ENCODE measurements at regions not wholly inside any gene's neighbourhood (a gene's known extent, or its start where the extent isn't known, plus 50 kb on each side); places are given as distances from the start of the nearest gene placed in this dataset.

GRCh38 chr15:25176616-25176923 lies 221.8 kb downstream of the SNRPN start (continued):
- TF ChIP-seq, protein P1, sequence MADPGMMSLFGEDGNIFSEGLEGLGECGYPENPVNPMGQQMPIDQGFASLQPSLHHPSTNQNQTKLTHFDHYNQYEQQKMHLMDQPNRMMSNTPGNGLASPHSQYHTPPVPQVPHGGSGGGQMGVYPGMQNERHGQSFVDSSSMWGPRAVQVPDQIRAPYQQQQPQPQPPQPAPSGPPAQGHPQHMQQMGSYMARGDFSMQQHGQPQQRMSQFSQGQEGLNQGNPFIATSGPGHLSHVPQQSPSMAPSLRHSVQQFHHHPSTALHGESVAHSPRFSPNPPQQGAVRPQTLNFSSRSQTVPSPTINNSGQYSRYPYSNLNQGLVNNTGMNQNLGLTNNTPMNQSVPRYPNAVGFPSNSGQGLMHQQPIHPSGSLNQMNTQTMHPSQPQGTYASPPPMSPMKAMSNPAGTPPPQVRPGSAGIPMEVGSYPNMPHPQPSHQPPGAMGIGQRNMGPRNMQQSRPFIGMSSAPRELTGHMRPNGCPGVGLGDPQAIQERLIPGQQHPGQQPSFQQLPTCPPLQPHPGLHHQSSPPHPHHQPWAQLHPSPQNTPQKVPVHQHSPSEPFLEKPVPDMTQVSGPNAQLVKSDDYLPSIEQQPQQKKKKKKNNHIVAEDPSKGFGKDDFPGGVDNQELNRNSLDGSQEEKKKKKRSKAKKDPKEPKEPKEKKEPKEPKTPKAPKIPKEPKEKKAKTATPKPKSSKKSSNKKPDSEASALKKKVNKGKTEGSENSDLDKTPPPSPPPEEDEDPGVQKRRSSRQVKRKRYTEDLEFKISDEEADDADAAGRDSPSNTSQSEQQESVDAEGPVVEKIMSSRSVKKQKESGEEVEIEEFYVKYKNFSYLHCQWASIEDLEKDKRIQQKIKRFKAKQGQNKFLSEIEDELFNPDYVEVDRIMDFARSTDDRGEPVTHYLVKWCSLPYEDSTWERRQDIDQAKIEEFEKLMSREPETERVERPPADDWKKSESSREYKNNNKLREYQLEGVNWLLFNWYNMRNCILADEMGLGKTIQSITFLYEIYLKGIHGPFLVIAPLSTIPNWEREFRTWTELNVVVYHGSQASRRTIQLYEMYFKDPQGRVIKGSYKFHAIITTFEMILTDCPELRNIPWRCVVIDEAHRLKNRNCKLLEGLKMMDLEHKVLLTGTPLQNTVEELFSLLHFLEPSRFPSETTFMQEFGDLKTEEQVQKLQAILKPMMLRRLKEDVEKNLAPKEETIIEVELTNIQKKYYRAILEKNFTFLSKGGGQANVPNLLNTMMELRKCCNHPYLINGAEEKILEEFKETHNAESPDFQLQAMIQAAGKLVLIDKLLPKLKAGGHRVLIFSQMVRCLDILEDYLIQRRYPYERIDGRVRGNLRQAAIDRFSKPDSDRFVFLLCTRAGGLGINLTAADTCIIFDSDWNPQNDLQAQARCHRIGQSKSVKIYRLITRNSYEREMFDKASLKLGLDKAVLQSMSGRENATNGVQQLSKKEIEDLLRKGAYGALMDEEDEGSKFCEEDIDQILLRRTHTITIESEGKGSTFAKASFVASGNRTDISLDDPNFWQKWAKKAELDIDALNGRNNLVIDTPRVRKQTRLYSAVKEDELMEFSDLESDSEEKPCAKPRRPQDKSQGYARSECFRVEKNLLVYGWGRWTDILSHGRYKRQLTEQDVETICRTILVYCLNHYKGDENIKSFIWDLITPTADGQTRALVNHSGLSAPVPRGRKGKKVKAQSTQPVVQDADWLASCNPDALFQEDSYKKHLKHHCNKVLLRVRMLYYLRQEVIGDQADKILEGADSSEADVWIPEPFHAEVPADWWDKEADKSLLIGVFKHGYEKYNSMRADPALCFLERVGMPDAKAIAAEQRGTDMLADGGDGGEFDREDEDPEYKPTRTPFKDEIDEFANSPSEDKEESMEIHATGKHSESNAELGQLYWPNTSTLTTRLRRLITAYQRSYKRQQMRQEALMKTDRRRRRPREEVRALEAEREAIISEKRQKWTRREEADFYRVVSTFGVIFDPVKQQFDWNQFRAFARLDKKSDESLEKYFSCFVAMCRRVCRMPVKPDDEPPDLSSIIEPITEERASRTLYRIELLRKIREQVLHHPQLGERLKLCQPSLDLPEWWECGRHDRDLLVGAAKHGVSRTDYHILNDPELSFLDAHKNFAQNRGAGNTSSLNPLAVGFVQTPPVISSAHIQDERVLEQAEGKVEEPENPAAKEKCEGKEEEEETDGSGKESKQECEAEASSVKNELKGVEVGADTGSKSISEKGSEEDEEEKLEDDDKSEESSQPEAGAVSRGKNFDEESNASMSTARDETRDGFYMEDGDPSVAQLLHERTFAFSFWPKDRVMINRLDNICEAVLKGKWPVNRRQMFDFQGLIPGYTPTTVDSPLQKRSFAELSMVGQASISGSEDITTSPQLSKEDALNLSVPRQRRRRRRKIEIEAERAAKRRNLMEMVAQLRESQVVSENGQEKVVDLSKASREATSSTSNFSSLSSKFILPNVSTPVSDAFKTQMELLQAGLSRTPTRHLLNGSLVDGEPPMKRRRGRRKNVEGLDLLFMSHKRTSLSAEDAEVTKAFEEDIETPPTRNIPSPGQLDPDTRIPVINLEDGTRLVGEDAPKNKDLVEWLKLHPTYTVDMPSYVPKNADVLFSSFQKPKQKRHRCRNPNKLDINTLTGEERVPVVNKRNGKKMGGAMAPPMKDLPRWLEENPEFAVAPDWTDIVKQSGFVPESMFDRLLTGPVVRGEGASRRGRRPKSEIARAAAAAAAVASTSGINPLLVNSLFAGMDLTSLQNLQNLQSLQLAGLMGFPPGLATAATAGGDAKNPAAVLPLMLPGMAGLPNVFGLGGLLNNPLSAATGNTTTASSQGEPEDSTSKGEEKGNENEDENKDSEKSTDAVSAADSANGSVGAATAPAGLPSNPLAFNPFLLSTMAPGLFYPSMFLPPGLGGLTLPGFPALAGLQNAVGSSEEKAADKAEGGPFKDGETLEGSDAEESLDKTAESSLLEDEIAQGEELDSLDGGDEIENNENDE (IDR thresholded peaks at IDR 0.05; ENCODE audit: insufficient replicate concordance, low read length), result no peak
- TF ChIP-seq KDM5A (IDR thresholded peaks at IDR 0.05; ENCODE audit: low read length) (no peak), HDAC2 (IDR thresholded peaks at IDR 0.05; ENCODE audit: borderline replicate concordance in 1 of 2, low read depth in 2 of 2, low read length in 2 of 2) (no peak), CBX8 (IDR thresholded peaks at IDR 0.05; ENCODE audit: borderline replicate concordance, low read depth, low read length) (no peak), CBX5 (IDR thresholded peaks at IDR 0.05; ENCODE audit: low read depth, low read length) (no peak), NRF1 (IDR thresholded peaks at IDR 0.05; ENCODE audit: low read depth, low read length) (no peak), RNF2 (IDR thresholded peaks at IDR 0.05; ENCODE audit: borderline replicate concordance, low read depth, low read length, missing control alignments, poor library complexity, severe bottlenecking) (no peak), JUND (IDR thresholded peaks at IDR 0.05; ENCODE audit: low read length) (no peak), EZH2 (IDR thresholded peaks at IDR 0.05; ENCODE audit: low read depth, low read length, severe bottlenecking) (no peak), SIRT6 (IDR thresholded peaks at IDR 0.05; ENCODE audit: low read length) (no peak), EP300 (IDR thresholded peaks at IDR 0.05; ENCODE audit: borderline replicate concordance in 1 of 2, low read depth in 2 of 2, low read length in 2 of 2) (no peak), TAF1 (IDR thresholded peaks at IDR 0.05; ENCODE audit: low read depth, low read length) (no peak)
